T-helper 2 cell (primary cell): ENCODE measurements at regions not wholly inside any gene's neighbourhood (a gene's known extent, or its start where the extent isn't known, plus 50 kb on each side); places are given as distances from the start of the nearest gene placed in this dataset.
"Not testable (repeated sequence)": the region's sequence is repeated elsewhere in the genome, so short reads cannot be mapped to it uniquely, and the experiment has no call there.

Experiments used
- DNase-seq, 5 experiments: peaks; one replicate each; pipeline versions ENCODE4 v3.0.0 to v3.0.0-alpha.2; 2012 to 2022

GRCh38 chr12:47343684-47344567, 264.2 kb upstream of the AMIGO2 start:
- DNase-seq = no peak

- no peak for DNase-seq
Measured at GRCh38 chr12:47340411-47341015, 260.8 kb upstream of the AMIGO2 start.

- no peak for DNase-seq
Measured at GRCh38 chr12:47337581-47337980, 257.8 kb upstream of the AMIGO2 start.

GRCh38 chr12:47333271-47333858, 253.6 kb upstream of the AMIGO2 start:
- DNase-seq = not testable (repeated sequence)

- DNase-seq = peak in 1 of 5 experiments; percentile 40
Measured at GRCh38 chr12:47328831-47329545, 249.2 kb upstream of the AMIGO2 start.

GRCh38 chr12:47326190-47326589, 246.4 kb upstream of the AMIGO2 start:
- no peak for DNase-seq

- DNase-seq = no peak
Measured at GRCh38 chr12:47323802-47324201, 244.0 kb upstream of the AMIGO2 start.

GRCh38 chr12:47321436-47321835, 241.7 kb upstream of the AMIGO2 start:
- no peak for DNase-seq

- DNase-seq = peak in 1 of 5 experiments; percentile 12
Measured at GRCh38 chr12:47319746-47320145, 240.0 kb upstream of the AMIGO2 start.

GRCh38 chr12:47318963-47319362, 239.2 kb upstream of the AMIGO2 start:
- peak in 1 of 5 experiments; percentile 32 for DNase-seq

- peak in 2 of 5 experiments; percentile 38 to 59 for DNase-seq
Measured at GRCh38 chr12:47317175-47317915, 237.6 kb upstream of the AMIGO2 start.

GRCh38 chr12:47316609-47317049, 236.9 kb upstream of the AMIGO2 start:
- no peak for DNase-seq

GRCh38 chr12:47314996-47315395, 235.2 kb upstream of the AMIGO2 start:
- DNase-seq = no peak

GRCh38 chr12:47312808-47313426, 233.2 kb upstream of the AMIGO2 start:
- DNase-seq = no peak

GRCh38 chr12:47312147-47312546, 232.4 kb upstream of the AMIGO2 start:
- DNase-seq = no peak

GRCh38 chr12:47311568-47311967, 231.8 kb upstream of the AMIGO2 start:
- DNase-seq = no peak

GRCh38 chr12:47311010-47311409, 231.3 kb upstream of the AMIGO2 start:
- no peak for DNase-seq

- DNase-seq = no peak
Measured at GRCh38 chr12:47308672-47309071, 228.9 kb upstream of the AMIGO2 start.

GRCh38 chr12:47307680-47308399, 228.1 kb upstream of the AMIGO2 start:
- peak in 4 of 5 experiments; percentile 17 to 85 (median 38) for DNase-seq

GRCh38 chr12:47306773-47307679, 227.3 kb upstream of the AMIGO2 start:
- peak in 4 of 5 experiments; percentile 10 to 85 (median 42) for DNase-seq
